B cell (primary cell): ENCODE measurements at regions not wholly inside any gene's neighbourhood (a gene's known extent, or its start where the extent isn't known, plus 50 kb on each side); places are given as distances from the start of the nearest gene placed in this dataset.

Source experiments
- CTCF ChIP-seq: fragments of 200-600 bp; IDR thresholded peaks from one replicate; pipeline ENCODE4 v1.8.0; 2022; ENCODE audit warnings: antibody characterized with exemption, mild to moderate bottlenecking
- EZH2 ChIP-seq: IDR thresholded peaks from 2 replicates; pipeline ENCODE4 v1.6.1; 2012; ENCODE audit warnings: borderline replicate concordance, low read depth, mild to moderate bottlenecking, moderate library complexity, low read length; ENCODE audit not compliant: insufficient read depth, poor library complexity, severe bottlenecking

GRCh38 chr10:113431398-113432160 lies 121.3 kb upstream of the HABP2 start:
- TF ChIP-seq CTCF: no peak
- no peak for TF ChIP-seq EZH2
